HEK293T (cell line): ENCODE measurements at regions not wholly inside any gene's neighbourhood (a gene's known extent, or its start where the extent isn't known, plus 50 kb on each side); places are given as distances from the start of the nearest gene placed in this dataset.

Experiments
- CTCF ChIA-PET: fragments of 350-600 bp; formaldehyde crosslinking; extraction: SDS; loops from one replicate; lab custom pipeline; 2021; ENCODE audit warnings: antibody characterized with exemption, inconsistent platforms; lab: Yijun Ruan, JAX
- POLR2A ChIA-PET: fragments of 350-600 bp; formaldehyde crosslinking; extraction: SDS; loops from one replicate; lab custom pipeline; 2020; ENCODE audit warnings: antibody characterized with exemption, inconsistent platforms; lab: Yijun Ruan, JAX
- DNase-seq: peaks from one replicate; pipeline ENCODE4 v3.0.0; 2012; ENCODE audit warnings: mixed read lengths; ENCODE audit errors: extremely low spot score
- ARNT ChIP-seq: fragments of 450-650 bp; IDR thresholded peaks from 2 replicates; pipeline ENCODE4 v1.6.1; 2017; ENCODE audit warnings: mild to moderate bottlenecking
- BHLHE40 ChIP-seq: fragments of 450-650 bp; IDR thresholded peaks from 2 replicates; pipeline ENCODE4 v1.6.1; 2016; ENCODE audit warnings: mild to moderate bottlenecking, moderate library complexity, borderline replicate concordance
- CTBP1 ChIP-seq: fragments of 450-650 bp; IDR thresholded peaks from 2 replicates; pipeline ENCODE4 v1.6.1; 2016; ENCODE audit warnings: borderline replicate concordance
- ELF4 ChIP-seq: fragments of 450-650 bp; IDR thresholded peaks from 2 replicates; pipeline ENCODE4 v1.6.1; 2017; ENCODE audit warnings: antibody characterized with exemption
- FOXA1 ChIP-seq: fragments of 450-650 bp; IDR thresholded peaks from 2 replicates; pipeline ENCODE4 v1.6.1; 2016; ENCODE audit warnings: mild to moderate bottlenecking
- FOXK2 ChIP-seq: fragments of 450-650 bp; IDR thresholded peaks from 2 replicates; pipeline ENCODE4 v1.6.1; 2016; ENCODE audit warnings: mild to moderate bottlenecking
- FOXM1 ChIP-seq: fragments of 450-650 bp; IDR thresholded peaks from 2 replicates; pipeline ENCODE4 v1.6.1; 2017; ENCODE audit warnings: mild to moderate bottlenecking, borderline replicate concordance
- HDGF ChIP-seq: fragments of 450-650 bp; IDR thresholded peaks from 2 replicates; pipeline ENCODE4 v1.6.1; 2017; ENCODE audit warnings: antibody characterized with exemption, borderline replicate concordance
- L3MBTL2 ChIP-seq: fragments of 450-650 bp; conservative IDR thresholded peaks from 2 replicates; pipeline ENCODE4 v1.6.1; 2016; ENCODE audit warnings: mild to moderate bottlenecking
- LEF1 ChIP-seq: fragments of 450-650 bp; IDR thresholded peaks from 2 replicates; pipeline ENCODE4 v1.6.1; 2017; ENCODE audit warnings: mild to moderate bottlenecking, borderline replicate concordance
- NFRKB ChIP-seq: fragments of 450-650 bp; IDR thresholded peaks from 2 replicates; pipeline ENCODE4 v1.6.1; 2016; ENCODE audit warnings: mild to moderate bottlenecking, moderate library complexity
- SP1 ChIP-seq: fragments of 450-650 bp; IDR thresholded peaks from 2 replicates; pipeline ENCODE4 v1.6.1; 2017
- SUZ12 ChIP-seq: fragments of 450-650 bp; IDR thresholded peaks from 2 replicates; pipeline ENCODE4 v1.6.1; 2016; ENCODE audit warnings: mild to moderate bottlenecking
- TARDBP ChIP-seq: fragments of 450-650 bp; IDR thresholded peaks from 2 replicates; pipeline ENCODE4 v1.6.1; 2016
- ZNF384 ChIP-seq: fragments of 450-650 bp; IDR thresholded peaks from 2 replicates; pipeline ENCODE4 v1.6.1; 2016
- TF ChIP-seq, protein P1 (sequence below): fragments of 450-650 bp; IDR thresholded peaks from 2 replicates; pipeline ENCODE4 v1.6.1; 2016

GRCh38 chr6:81085431-81085790, 667.1 kb downstream of the TENT5A start:
- CTCF ChIA-PET, result no interaction called here
- no peak for DNase-seq
- POLR2A ChIA-PET, result no interaction called here
- TF ChIP-seq, protein P1, sequence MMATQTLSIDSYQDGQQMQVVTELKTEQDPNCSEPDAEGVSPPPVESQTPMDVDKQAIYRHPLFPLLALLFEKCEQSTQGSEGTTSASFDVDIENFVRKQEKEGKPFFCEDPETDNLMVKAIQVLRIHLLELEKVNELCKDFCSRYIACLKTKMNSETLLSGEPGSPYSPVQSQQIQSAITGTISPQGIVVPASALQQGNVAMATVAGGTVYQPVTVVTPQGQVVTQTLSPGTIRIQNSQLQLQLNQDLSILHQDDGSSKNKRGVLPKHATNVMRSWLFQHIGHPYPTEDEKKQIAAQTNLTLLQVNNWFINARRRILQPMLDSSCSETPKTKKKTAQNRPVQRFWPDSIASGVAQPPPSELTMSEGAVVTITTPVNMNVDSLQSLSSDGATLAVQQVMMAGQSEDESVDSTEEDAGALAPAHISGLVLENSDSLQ, result no peak
- no peak for TF ChIP-seq NFRKB
- no peak for TF ChIP-seq FOXK2
- TF ChIP-seq TARDBP, result no peak
- no peak for TF ChIP-seq SP1
- TF ChIP-seq FOXM1, result no peak
- TF ChIP-seq FOXA1, result no peak
- no peak for TF ChIP-seq ELF4
- TF ChIP-seq L3MBTL2, result no peak
- TF ChIP-seq HDGF, result no peak
- no peak for TF ChIP-seq CTBP1
- TF ChIP-seq ARNT, result no peak
- no peak for TF ChIP-seq BHLHE40
- TF ChIP-seq LEF1, result no peak
- TF ChIP-seq SUZ12, result no peak
- TF ChIP-seq ZNF384, result no peak

GRCh38 chr6:81084776-81085430, 667.6 kb downstream of the TENT5A start:
- TF ChIP-seq L3MBTL2 (no peak), TARDBP (no peak), ZNF384 (no peak), BHLHE40 (no peak), FOXK2 (no peak), FOXM1 (no peak), HDGF (no peak), SUZ12 (no peak), NFRKB (no peak), LEF1 (no peak), ELF4 (no peak), CTBP1 (no peak), SP1 (no peak), ARNT (no peak), FOXA1 (no peak)
- TF ChIP-seq, protein P1, result no peak
- ChIA-PET POLR2A (no interaction called here), CTCF (no interaction called here)
- no peak for DNase-seq

- CTCF ChIA-PET, result no interaction called here
- POLR2A ChIA-PET, result no interaction called here
- DNase-seq, result peak; percentile 21
- TF ChIP-seq SP1 (no peak), ELF4 (no peak), FOXA1 (no peak), FOXK2 (no peak), LEF1 (no peak)
Measured at GRCh38 chr6:81075974-81076373, 676.5 kb downstream of the TENT5A start.

DNA sequence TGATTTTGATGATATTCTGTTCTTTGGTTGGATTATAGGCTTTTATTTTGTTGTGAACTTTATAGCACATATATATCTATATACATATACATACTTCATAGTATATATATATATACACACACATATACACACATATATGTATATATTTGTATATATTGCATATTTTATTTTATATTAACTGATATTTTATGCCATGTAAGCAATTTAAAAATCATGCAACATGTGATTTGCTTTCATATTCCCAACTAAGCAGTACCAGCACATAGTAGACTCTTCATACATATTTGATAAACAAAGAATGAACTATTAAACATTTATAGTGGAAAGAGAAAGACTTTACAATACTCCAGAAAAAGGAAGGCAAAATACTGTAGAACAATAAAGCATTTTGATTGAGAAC, 679.2 kb downstream of the TENT5A start:
- POLR2A ChIA-PET, result no interaction called here
- DNase-seq, result no peak
- CTCF ChIA-PET, result no interaction called here
- TF ChIP-seq NFRKB (no peak), CTBP1 (no peak), SUZ12 (no peak), FOXA1 (no peak), SP1 (no peak), L3MBTL2 (no peak), FOXK2 (no peak), ARNT (no peak), ZNF384 (no peak), HDGF (no peak), BHLHE40 (no peak), FOXM1 (no peak), TARDBP (no peak)
- TF ChIP-seq, protein P1, result no peak

DNA sequence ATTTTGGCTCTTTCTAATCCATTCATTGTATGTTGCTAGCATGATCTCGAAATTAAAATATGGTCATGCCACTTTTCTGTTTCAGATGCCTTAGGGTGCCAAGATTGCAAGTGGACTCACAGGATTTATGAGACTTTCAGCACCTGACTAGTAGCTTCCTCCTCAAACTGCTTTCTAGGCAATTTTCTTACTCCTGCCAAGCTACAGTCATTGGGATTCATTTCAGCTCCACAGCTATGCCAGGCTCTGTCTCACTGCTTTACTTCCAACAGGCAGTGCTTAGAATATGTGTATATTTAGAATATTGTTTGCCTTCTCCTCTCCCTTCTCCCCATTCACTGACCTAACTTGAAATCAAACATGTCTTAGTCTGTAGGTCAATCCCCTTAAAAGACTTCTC, 681.4 kb downstream of the TENT5A start:
- DNase-seq, result no peak
- ChIA-PET CTCF (no interaction called here), POLR2A (no interaction called here)
- TF ChIP-seq CTBP1 (no peak), SP1 (no peak), LEF1 (no peak), SUZ12 (no peak), NFRKB (no peak), FOXK2 (no peak), ELF4 (no peak), BHLHE40 (no peak), HDGF (no peak), ARNT (no peak)

- no peak for DNase-seq
- TF ChIP-seq CTBP1, result no peak
- no peak for TF ChIP-seq BHLHE40
- TF ChIP-seq FOXM1, result no peak
- no peak for TF ChIP-seq HDGF
- TF ChIP-seq SP1, result no peak
- TF ChIP-seq ZNF384, result no peak
- TF ChIP-seq ARNT, result no peak
- no peak for TF ChIP-seq NFRKB
- TF ChIP-seq LEF1, result no peak
- no peak for TF ChIP-seq FOXK2
- no peak for TF ChIP-seq TARDBP
- no peak for TF ChIP-seq FOXA1
- no peak for TF ChIP-seq ELF4
- TF ChIP-seq SUZ12, result no peak
- TF ChIP-seq, protein P1, result no peak
- no peak for TF ChIP-seq L3MBTL2
- POLR2A ChIA-PET, result no interaction called here
- CTCF ChIA-PET, result no interaction called here
Measured at GRCh38 chr6:81067057-81067456, 685.4 kb downstream of the TENT5A start.
